OCI-LY7 (cell line): ENCODE measurements at regions not wholly inside any gene's neighbourhood (a gene's known extent, or its start where the extent isn't known, plus 50 kb on each side); places are given as distances from the start of the nearest gene placed in this dataset.

Experiments used
- BruUV-seq: library from RNA; stranded (reverse); fragments of 400-500 nt; replicated peaks from 2 replicates; lab custom pipeline; 2021; lab: Mats Ljungman, UMichigan
- CTCF ChIA-PET: fragments of 300-600 bp; sonication (Branson Sonifier 250); formaldehyde crosslinking; loops from one replicate; lab custom pipeline; 2022; ENCODE audit warnings: antibody characterized with exemption; ENCODE audit not compliant: unreplicated experiment; lab: Charles Lee
- POLR2A ChIA-PET: fragments of 300-600 bp; sonication (Branson Sonifier 250); formaldehyde crosslinking; loops from one replicate; lab custom pipeline; 2022; ENCODE audit warnings: antibody characterized with exemption; lab: Charles Lee
- DNase-seq: peaks from one replicate; pipeline ENCODE4 v3.0.0-alpha.2; 2015; ENCODE audit warnings: low spot score
- H2AFZ ChIP-seq: fragments of 200-600 bp; sonication (generic), shearing (Covaris generic); 2 replicates; pipeline ENCODE4 v1.6.1; 2014; ENCODE audit warnings: mild to moderate bottlenecking, antibody characterized with exemption, low read length, moderate library complexity
- H3K27ac ChIP-seq: fragments of 200-600 bp; sonication (generic); 2 replicates; pipeline ENCODE4 v1.5.1; 2014; ENCODE audit warnings: mixed run types, low read depth, mild to moderate bottlenecking, moderate library complexity, low read length, inconsistent platforms; ENCODE audit not compliant: poor library complexity, severe bottlenecking
- H3K36me3 ChIP-seq: fragments of 200-600 bp; sonication (generic); 2 replicates; pipeline ENCODE4 v1.6.1; 2014; ENCODE audit warnings: mild to moderate bottlenecking, antibody characterized with exemption, low read length, moderate library complexity, mixed read lengths; ENCODE audit not compliant: insufficient read depth
- H3K4me1 ChIP-seq: fragments of 200-600 bp; sonication (generic); 2 replicates; pipeline ENCODE4 v1.5.1; 2014; ENCODE audit warnings: mild to moderate bottlenecking, low read length; ENCODE audit not compliant: insufficient read depth, poor library complexity, severe bottlenecking
- H3K4me2 ChIP-seq: fragments of 200-600 bp; sonication (generic); 2 replicates; pipeline ENCODE4 v1.6.1; 2014; ENCODE audit warnings: mild to moderate bottlenecking, low read length
- H3K4me3 ChIP-seq: fragments of 200-600 bp; sonication (generic); 2 replicates; pipeline ENCODE4 v1.5.1; 2014; ENCODE audit warnings: mild to moderate bottlenecking, low read depth, low read length; ENCODE audit not compliant: poor library complexity, severe bottlenecking
- H3K79me2 ChIP-seq: fragments of 200-600 bp; sonication (generic); 2 replicates; pipeline ENCODE4 v1.6.1; 2016; ENCODE audit warnings: low read depth, mild to moderate bottlenecking, low read length, moderate library complexity, mixed read lengths; ENCODE audit not compliant: insufficient read depth
- H3K9me2 ChIP-seq: fragments of 200-600 bp; sonication (generic); 2 replicates; pipeline ENCODE4 v1.6.1; 2016; ENCODE audit warnings: mild to moderate bottlenecking, low read length, mixed read lengths; ENCODE audit not compliant: insufficient read depth
- H3K9me3 ChIP-seq: fragments of 200-600 bp; sonication (generic); 2 replicates; pipeline ENCODE4 v1.6.1; 2014; ENCODE audit warnings: mild to moderate bottlenecking, mixed run types, low read length, mixed read lengths
- H4K20me1 ChIP-seq: fragments of 200-600 bp; sonication (generic); 2 replicates; pipeline ENCODE4 v1.6.1; 2014; ENCODE audit warnings: mild to moderate bottlenecking, antibody characterized with exemption, low read length, moderate library complexity, mixed read lengths; ENCODE audit not compliant: insufficient read depth
- EZH2phosphoT487 ChIP-seq: fragments of 200-600 bp; sonication (generic); IDR thresholded peaks from 2 replicates; pipeline ENCODE4 v1.6.1; 2018; ENCODE audit warnings: low read depth, borderline replicate concordance, mild to moderate bottlenecking, mixed run types, antibody characterized with exemption, low read length, moderate library complexity, mixed read lengths
- intact Hi-C: fragments of 100-400 bp; cut with micrococcal nuclease; formaldehyde crosslinking; loops from one replicate; pipeline ENCODE4 v1.10.0; 2022; ENCODE audit not compliant: unreplicated experiment
- TF ChIP-seq, protein P1 (sequence below): fragments of 200-600 bp; sonication (generic); conservative IDR thresholded peaks from 2 replicates; pipeline ENCODE4 v1.5.1; 2014; ENCODE audit warnings: mild to moderate bottlenecking, antibody characterized with exemption, low read length, moderate library complexity, mixed read lengths

DNA sequence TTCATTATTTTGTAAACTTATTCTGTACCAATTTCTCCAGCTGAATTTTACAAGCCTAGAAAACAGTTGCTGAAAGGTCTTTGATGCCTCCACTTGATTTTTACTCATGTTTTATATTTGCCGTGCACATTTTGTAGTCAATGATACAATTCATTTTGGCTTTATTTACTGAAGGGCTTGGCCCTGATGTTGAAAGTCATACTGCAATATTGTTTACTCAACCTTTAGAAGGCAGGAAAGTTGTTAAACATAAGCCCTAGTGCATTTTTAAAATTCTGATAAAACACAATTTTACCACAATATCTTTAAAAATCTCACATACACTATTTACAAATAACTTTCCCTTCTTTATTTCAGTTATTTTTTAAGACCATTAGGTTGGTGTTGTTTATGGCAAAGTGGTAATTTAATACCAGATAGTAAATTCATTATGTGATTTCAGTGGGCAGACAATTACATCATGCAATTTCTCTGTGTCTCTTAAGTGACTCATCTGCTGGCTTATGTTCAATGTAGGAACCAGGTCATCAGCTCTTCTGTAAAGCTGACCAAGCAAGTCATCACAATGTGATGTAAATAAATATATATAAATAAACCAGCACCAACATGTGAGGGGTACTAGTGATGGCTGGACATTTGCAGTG is 121.1 kb upstream of the SLC35B3 start:
- Histone ChIP-seq H3K27ac (no peak overlapping the region), H3K4me3 (no peak overlapping the region), H3K79me2 (no peaks in the 10 kb centered on the region), H3K9me3 (no peaks in the 10 kb centered on the region; the same call in 1 of the 2 replicates), H4K20me1 (no peaks in the 10 kb centered on the region), H3K4me1 (no peaks in the 10 kb centered on the region), H3K9me2 (no peaks in the 10 kb centered on the region), H2AFZ (no peak overlapping the region), H3K36me3 (no peaks in the 10 kb centered on the region), H3K4me2 (no peak overlapping the region)
- CTCF ChIA-PET: no interaction called here
- intact Hi-C loops: no loop called here
- TF ChIP-seq, protein P1, sequence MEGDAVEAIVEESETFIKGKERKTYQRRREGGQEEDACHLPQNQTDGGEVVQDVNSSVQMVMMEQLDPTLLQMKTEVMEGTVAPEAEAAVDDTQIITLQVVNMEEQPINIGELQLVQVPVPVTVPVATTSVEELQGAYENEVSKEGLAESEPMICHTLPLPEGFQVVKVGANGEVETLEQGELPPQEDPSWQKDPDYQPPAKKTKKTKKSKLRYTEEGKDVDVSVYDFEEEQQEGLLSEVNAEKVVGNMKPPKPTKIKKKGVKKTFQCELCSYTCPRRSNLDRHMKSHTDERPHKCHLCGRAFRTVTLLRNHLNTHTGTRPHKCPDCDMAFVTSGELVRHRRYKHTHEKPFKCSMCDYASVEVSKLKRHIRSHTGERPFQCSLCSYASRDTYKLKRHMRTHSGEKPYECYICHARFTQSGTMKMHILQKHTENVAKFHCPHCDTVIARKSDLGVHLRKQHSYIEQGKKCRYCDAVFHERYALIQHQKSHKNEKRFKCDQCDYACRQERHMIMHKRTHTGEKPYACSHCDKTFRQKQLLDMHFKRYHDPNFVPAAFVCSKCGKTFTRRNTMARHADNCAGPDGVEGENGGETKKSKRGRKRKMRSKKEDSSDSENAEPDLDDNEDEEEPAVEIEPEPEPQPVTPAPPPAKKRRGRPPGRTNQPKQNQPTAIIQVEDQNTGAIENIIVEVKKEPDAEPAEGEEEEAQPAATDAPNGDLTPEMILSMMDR: no peak
- TF ChIP-seq EZH2phosphoT487: no peak
- BruUV-seq: no TSS peak
- no peak for DNase-seq
- POLR2A ChIA-PET: no interaction called here

GRCh38 chr6:8551993-8552392 is 116.6 kb upstream of the SLC35B3 start:
- TF ChIP-seq EZH2phosphoT487: no peak
- TF ChIP-seq, protein P1: no peak
- no peaks in the 10 kb centered on the region for H3K9me3 ChIP-seq
- ChIA-PET CTCF (no interaction called here), POLR2A (no interaction called here)
- no peak overlapping the region for H2AFZ ChIP-seq
- no peaks in the 10 kb centered on the region for H3K36me3 ChIP-seq
- BruUV-seq: no TSS peak
- no peaks in the 10 kb centered on the region for H3K79me2 ChIP-seq
- no peak overlapping the region for H3K4me3 ChIP-seq
- no peaks in the 10 kb centered on the region for H4K20me1 ChIP-seq
- no peaks in the 10 kb centered on the region for H3K4me1 ChIP-seq
- H3K27ac ChIP-seq: no peak overlapping the region
- no peak for DNase-seq
- intact Hi-C loops: no loop called here
- no peak overlapping the region for H3K4me2 ChIP-seq
- no peaks in the 10 kb centered on the region for H3K9me2 ChIP-seq

DNA sequence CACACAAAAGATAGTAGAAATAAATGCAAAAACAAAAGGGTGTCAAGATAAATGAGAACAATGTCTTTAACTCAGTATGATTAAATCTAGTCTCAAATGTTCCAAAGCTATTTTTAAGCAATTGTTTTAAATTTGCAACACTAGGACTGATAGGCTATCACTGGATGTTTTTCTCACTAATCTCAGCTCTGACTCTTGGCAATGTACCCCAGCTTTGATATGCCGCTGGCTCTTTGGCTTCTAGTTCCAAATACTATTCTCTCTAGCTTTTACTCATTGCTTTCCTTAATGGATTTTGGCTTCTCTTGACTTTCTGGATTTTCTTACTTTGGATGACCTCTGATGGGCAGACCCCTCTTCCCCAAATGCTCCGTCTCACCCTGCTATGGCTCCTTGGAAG is 116.0 kb upstream of the SLC35B3 start:
- BruUV-seq: no TSS peak
- no peak overlapping the region for H3K27ac ChIP-seq
- H4K20me1 ChIP-seq: no peaks in the 10 kb centered on the region
- H3K9me3 ChIP-seq: no peaks in the 10 kb centered on the region
- intact Hi-C loops: no loop called here
- TF ChIP-seq, protein P1: no peak
- no peak for TF ChIP-seq EZH2phosphoT487
- no peak overlapping the region for H2AFZ ChIP-seq
- H3K79me2 ChIP-seq: no peaks in the 10 kb centered on the region
- DNase-seq: no peak
- H3K9me2 ChIP-seq: no peaks in the 10 kb centered on the region
- ChIA-PET CTCF (no interaction called here), POLR2A (no interaction called here)
- H3K4me2 ChIP-seq: no peak overlapping the region
- no peaks in the 10 kb centered on the region for H3K4me1 ChIP-seq
- no peak overlapping the region for H3K4me3 ChIP-seq
- no peaks in the 10 kb centered on the region for H3K36me3 ChIP-seq
